HL-60 (cell line): ENCODE measurements at regions not wholly inside any gene's neighbourhood (a gene's known extent, or its start where the extent isn't known, plus 50 kb on each side); places are given as distances from the start of the nearest gene placed in this dataset.

ENCODE experiments used
- CTCF ChIP-seq: IDR thresholded peaks from one replicate; pipeline ENCODE4 v1.5.1; 2011; ENCODE audit warnings: low read length, control low read depth, inconsistent platforms; ENCODE audit not compliant: insufficient read depth
- POLR2AphosphoS5 ChIP-seq: IDR thresholded peaks from 2 replicates; pipeline ENCODE4 v1.6.1; 2012; ENCODE audit warnings: low read depth
- TF ChIP-seq, protein P1 (sequence below): IDR thresholded peaks from 2 replicates; pipeline ENCODE4 v1.6.1; 2012; ENCODE audit warnings: low read depth; ENCODE audit not compliant: insufficient replicate concordance

GRCh38 chr3:22555753-22556435 is 647.2 kb upstream of the UBE2E2 start:
- TF ChIP-seq CTCF = no peak
- no peak for TF ChIP-seq POLR2AphosphoS5
- TF ChIP-seq, protein P1, sequence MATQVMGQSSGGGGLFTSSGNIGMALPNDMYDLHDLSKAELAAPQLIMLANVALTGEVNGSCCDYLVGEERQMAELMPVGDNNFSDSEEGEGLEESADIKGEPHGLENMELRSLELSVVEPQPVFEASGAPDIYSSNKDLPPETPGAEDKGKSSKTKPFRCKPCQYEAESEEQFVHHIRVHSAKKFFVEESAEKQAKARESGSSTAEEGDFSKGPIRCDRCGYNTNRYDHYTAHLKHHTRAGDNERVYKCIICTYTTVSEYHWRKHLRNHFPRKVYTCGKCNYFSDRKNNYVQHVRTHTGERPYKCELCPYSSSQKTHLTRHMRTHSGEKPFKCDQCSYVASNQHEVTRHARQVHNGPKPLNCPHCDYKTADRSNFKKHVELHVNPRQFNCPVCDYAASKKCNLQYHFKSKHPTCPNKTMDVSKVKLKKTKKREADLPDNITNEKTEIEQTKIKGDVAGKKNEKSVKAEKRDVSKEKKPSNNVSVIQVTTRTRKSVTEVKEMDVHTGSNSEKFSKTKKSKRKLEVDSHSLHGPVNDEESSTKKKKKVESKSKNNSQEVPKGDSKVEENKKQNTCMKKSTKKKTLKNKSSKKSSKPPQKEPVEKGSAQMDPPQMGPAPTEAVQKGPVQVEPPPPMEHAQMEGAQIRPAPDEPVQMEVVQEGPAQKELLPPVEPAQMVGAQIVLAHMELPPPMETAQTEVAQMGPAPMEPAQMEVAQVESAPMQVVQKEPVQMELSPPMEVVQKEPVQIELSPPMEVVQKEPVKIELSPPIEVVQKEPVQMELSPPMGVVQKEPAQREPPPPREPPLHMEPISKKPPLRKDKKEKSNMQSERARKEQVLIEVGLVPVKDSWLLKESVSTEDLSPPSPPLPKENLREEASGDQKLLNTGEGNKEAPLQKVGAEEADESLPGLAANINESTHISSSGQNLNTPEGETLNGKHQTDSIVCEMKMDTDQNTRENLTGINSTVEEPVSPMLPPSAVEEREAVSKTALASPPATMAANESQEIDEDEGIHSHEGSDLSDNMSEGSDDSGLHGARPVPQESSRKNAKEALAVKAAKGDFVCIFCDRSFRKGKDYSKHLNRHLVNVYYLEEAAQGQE = no peak
